Hepatocyte (in vitro differentiated cells): ENCODE measurements at regions not wholly inside any gene's neighbourhood (a gene's known extent, or its start where the extent isn't known, plus 50 kb on each side); places are given as distances from the start of the nearest gene placed in this dataset.

Experiments used
- DNase-seq: peaks from one replicate; pipeline ENCODE4 v3.0.0-alpha.2; 2016; ENCODE audit warnings: low spot score
- H2AFZ ChIP-seq: fragments of 200-600 bp; sonication (generic); 2 replicates; pipeline ENCODE4 v1.6.0; 2016; ENCODE audit warnings: antibody characterized with exemption, mild to moderate bottlenecking
- H3K27ac ChIP-seq: fragments of 200-600 bp; sonication (generic); 2 replicates; pipeline ENCODE4 v1.5.1; 2016; ENCODE audit warnings: mild to moderate bottlenecking
- H3K27me3 ChIP-seq: fragments of 200-600 bp; sonication (generic); 2 replicates; pipeline ENCODE4 v1.6.1; 2016
- H3K36me3 ChIP-seq: fragments of 200-600 bp; sonication (generic); replicated peaks from 2 replicates; pipeline ENCODE4 v1.5.1; 2016; ENCODE audit warnings: low read depth; ENCODE audit not compliant: insufficient read depth
- H3K4me1 ChIP-seq: fragments of 200-600 bp; sonication (generic); 2 replicates; pipeline ENCODE4 v1.5.1; 2016; ENCODE audit warnings: mild to moderate bottlenecking, moderate library complexity; ENCODE audit not compliant: insufficient read depth
- H3K4me2 ChIP-seq: fragments of 200-600 bp; sonication (generic); 2 replicates; pipeline ENCODE4 v1.6.0; 2016
- H3K4me3 ChIP-seq: fragments of 200-600 bp; sonication (generic); 2 replicates; pipeline ENCODE4 v1.5.1; 2016; ENCODE audit warnings: mild to moderate bottlenecking
- H3K79me2 ChIP-seq: fragments of 200-600 bp; sonication (generic); 2 replicates; pipeline ENCODE4 v1.6.0; 2017; ENCODE audit warnings: mild to moderate bottlenecking
- H3K9me2 ChIP-seq: fragments of 200-600 bp; sonication (generic); replicated peaks from 2 replicates; pipeline ENCODE4 v1.6.0; 2017; ENCODE audit warnings: mild to moderate bottlenecking; ENCODE audit not compliant: insufficient read depth
- H3K9me3 ChIP-seq: fragments of 200-600 bp; sonication (generic); 2 replicates; pipeline ENCODE4 v1.5.1; 2016; ENCODE audit warnings: low read depth, mild to moderate bottlenecking
- H4K20me1 ChIP-seq: fragments of 200-600 bp; sonication (generic); 2 replicates; pipeline ENCODE4 v1.6.0; 2016; ENCODE audit warnings: mild to moderate bottlenecking; ENCODE audit not compliant: insufficient read depth, poor library complexity, severe bottlenecking
- EZH2 ChIP-seq: fragments of 200-600 bp; sonication (generic); IDR thresholded peaks from 2 replicates; pipeline ENCODE4 v1.6.1; 2016; ENCODE audit warnings: antibody characterized with exemption, mild to moderate bottlenecking, borderline replicate concordance
- EZH2phosphoT487 ChIP-seq: fragments of 200-600 bp; sonication (generic); IDR thresholded peaks from one replicate; pipeline ENCODE4 v1.6.1; 2018; ENCODE audit warnings: antibody characterized with exemption, mild to moderate bottlenecking, low read depth, moderate library complexity; ENCODE audit not compliant: unreplicated experiment, severe bottlenecking
- WGBS: methylation state at CpG from one replicate; pipeline ENCODE4 v1.1.6; 2016; ENCODE audit warnings: low lambda C conversion rate; ENCODE audit errors: missing lambda C conversion rate; 5-methylcytosine and 5-hydroxymethylcytosine counted together
- TF ChIP-seq, protein P1 (sequence below): fragments of 200-600 bp; sonication (generic); IDR thresholded peaks from 2 replicates; pipeline ENCODE4 v1.5.1; 2016; ENCODE audit warnings: antibody characterized with exemption, mild to moderate bottlenecking; ENCODE audit not compliant: poor library complexity

DNA sequence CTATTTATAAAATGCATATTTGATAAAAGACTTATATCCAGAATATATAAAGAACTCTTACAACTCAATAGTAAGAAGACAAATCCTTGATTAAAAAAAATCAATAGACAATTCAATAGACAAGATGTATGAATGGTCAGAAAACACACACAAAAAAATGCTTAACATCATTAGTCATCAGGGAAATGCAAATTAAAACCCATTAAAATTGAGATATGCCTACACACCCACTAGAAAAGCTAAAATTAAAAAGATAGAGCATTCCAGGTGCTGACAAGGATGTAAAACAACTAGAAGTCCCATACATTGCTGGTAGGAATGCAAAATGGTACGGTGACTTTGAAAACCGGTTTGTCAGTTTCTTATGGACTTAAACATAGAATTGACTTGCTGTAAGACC, 127.1 kb downstream of the TFAP2B start:
- H3K27ac ChIP-seq = no peak overlapping the region
- TF ChIP-seq, protein P1, sequence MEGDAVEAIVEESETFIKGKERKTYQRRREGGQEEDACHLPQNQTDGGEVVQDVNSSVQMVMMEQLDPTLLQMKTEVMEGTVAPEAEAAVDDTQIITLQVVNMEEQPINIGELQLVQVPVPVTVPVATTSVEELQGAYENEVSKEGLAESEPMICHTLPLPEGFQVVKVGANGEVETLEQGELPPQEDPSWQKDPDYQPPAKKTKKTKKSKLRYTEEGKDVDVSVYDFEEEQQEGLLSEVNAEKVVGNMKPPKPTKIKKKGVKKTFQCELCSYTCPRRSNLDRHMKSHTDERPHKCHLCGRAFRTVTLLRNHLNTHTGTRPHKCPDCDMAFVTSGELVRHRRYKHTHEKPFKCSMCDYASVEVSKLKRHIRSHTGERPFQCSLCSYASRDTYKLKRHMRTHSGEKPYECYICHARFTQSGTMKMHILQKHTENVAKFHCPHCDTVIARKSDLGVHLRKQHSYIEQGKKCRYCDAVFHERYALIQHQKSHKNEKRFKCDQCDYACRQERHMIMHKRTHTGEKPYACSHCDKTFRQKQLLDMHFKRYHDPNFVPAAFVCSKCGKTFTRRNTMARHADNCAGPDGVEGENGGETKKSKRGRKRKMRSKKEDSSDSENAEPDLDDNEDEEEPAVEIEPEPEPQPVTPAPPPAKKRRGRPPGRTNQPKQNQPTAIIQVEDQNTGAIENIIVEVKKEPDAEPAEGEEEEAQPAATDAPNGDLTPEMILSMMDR = no peak
- TF ChIP-seq EZH2phosphoT487 (no peak), EZH2 (no peak)
- no peak overlapping the region for H2AFZ ChIP-seq
- H3K9me2 ChIP-seq = no peaks in the 10 kb centered on the region
- DNase-seq = no peak
- no peak overlapping the region for H3K4me2 ChIP-seq
- H3K27me3 ChIP-seq = no peaks in the 10 kb centered on the region
- no peaks in the 10 kb centered on the region for H3K4me1 ChIP-seq
- no peaks in the 10 kb centered on the region for H3K36me3 ChIP-seq
- H3K9me3 ChIP-seq = no peaks in the 10 kb centered on the region
- no peaks in the 10 kb centered on the region for H4K20me1 ChIP-seq
- no peaks in the 10 kb centered on the region for H3K79me2 ChIP-seq
- 85% methylated on average over 2 of the region's 2 CpGs for WGBS
- H3K4me3 ChIP-seq = no peak overlapping the region

DNA sequence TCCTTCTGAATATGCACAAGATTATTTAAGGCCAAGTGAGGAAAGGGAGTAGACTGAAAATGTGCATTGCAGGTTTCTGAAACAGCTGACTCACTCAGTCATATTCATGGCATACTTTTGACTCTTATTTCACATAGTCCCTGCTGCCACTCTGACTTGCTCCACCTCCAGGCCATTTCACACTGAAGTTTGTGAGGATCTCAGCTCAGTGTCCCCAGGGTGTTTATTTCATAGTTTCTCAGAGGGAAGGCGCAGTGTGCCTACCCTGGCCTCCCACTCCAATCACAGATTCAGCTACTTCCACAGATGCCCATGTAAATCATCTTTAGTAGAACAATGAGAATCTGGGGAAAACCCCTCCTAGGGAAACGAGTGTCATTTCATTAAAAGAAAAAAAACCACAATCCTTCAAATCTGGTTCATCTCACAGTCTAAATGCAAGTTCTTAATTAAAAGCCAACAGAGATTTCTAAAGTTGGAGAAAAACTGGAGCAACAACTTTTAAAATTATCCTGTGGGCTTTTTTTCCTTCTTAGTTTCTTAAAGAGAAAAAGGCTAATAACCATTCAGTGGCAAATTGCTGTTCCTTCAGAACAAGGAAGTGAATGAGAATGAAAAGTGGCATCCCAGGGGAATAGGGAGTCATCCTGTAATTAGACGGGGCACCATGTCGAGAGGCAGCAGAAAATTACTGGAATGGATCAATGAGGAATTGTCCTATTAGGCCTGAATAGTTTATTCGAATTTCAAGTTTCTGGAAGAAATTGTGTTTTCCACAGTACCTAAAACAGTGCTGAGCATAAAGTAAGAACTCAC, 133.6 kb downstream of the TFAP2B start:
- Histone ChIP-seq H3K4me1 (no peaks in the 10 kb centered on the region), H3K4me2 (no peak overlapping the region), H3K4me3 (no peak overlapping the region), H3K36me3 (no peaks in the 10 kb centered on the region), H2AFZ (no peak overlapping the region), H3K27ac (no peak overlapping the region), H4K20me1 (no peaks in the 10 kb centered on the region), H3K27me3 (no peaks in the 10 kb centered on the region), H3K79me2 (no peaks in the 10 kb centered on the region), H3K9me3 (no peaks in the 10 kb centered on the region), H3K9me2 (no peaks in the 10 kb centered on the region)
- no peak for TF ChIP-seq EZH2
- TF ChIP-seq EZH2phosphoT487 = no peak
- TF ChIP-seq, protein P1 = no peak
- no peak for DNase-seq
- 66% methylated on average over 5 of the region's 5 CpGs for WGBS

DNA sequence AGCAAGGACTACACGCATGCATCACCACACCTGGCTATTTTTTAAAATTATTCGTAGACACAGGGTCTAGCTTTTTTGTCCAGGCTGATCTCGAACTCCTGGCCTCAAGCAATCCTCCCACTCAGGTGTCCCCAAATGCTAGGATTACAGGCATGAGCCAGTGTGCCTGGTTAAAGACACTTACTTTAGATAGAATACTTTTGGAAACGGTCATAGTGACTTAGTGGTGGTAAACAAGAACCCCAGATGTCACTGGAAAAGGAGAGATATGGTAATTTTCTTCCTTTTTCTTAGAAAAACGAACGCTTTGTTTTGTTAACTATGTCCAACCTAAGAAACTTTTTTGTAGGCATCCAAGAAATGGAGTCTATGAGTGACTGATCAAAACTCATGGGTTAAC, 137.3 kb downstream of the TFAP2B start:
- Histone ChIP-seq H3K4me3 (no peak overlapping the region), H3K9me2 (no peaks in the 10 kb centered on the region), H3K27ac (no peak overlapping the region), H3K79me2 (no peaks in the 10 kb centered on the region), H3K27me3 (no peaks in the 10 kb centered on the region), H4K20me1 (no peaks in the 10 kb centered on the region), H3K4me2 (no peak overlapping the region), H3K36me3 (no peaks in the 10 kb centered on the region), H3K9me3 (no peaks in the 10 kb centered on the region), H3K4me1 (no peaks in the 10 kb centered on the region), H2AFZ (no peak overlapping the region)
- DNase-seq = no peak
- no peak for TF ChIP-seq EZH2
- TF ChIP-seq, protein P1 = no peak
- TF ChIP-seq EZH2phosphoT487 = no peak
- 91% methylated on average over 6 of the region's 6 CpGs for WGBS
